Fibroblast of lung (primary cell): ENCODE measurements at regions not wholly inside any gene's neighbourhood (a gene's known extent, or its start where the extent isn't known, plus 50 kb on each side); places are given as distances from the start of the nearest gene placed in this dataset.

Experiments
- EZH2 ChIP-seq: IDR thresholded peaks from 2 replicates; pipeline ENCODE4 v1.5.1; 2012; ENCODE audit warnings: low read length, control low read depth, mild to moderate bottlenecking; ENCODE audit errors: missing control alignments
- TF ChIP-seq, protein P1 (sequence below), 2 donors: IDR thresholded peaks in 1 of 2; conservative IDR thresholded peaks in 1 of 2; 1 replicate in 1 of 2; 2 replicates in 1 of 2; pipeline ENCODE4 v1.5.1; 2011 to 2012; ENCODE audit warnings: low read length in 2 of 2, control low read depth in 1 of 2, inconsistent platforms in 1 of 2, low read depth in 1 of 2, mild to moderate bottlenecking in 1 of 2

DNA sequence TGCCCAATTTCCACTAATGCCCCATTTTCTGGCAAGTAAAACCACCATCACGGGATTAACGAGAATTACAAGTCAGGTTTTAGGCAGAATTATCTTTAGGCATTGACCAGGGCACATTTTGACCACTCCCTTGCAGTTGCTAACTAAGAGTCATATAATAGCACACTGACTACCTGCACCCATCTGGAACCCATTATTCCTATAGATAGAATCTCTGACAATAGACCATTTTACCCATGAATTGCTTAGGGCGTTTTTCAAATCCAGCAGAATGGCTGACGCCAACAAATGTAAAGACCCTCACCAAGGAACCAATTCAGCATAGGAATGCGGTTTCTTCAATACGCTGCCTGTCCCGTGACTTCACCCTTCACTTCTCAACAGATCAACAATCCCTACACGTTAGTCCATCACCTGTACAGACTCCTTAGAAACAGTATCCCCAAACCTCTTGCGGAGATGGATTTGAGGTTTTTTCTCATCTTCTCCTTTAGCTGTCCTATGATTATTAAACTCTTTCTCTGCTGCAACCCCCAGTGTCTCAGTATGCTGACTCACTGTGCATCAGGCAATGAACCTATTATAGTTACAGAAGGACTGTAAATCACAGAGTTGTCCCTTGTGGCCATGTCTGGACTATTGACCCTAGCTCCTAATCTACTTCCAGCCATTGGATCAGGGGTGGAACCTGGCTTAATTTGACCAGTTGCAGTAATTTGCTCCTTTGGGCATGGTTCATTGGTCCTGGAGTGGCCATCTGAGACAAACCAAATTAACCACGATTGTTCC, 177.3 kb upstream of the PLXNC1 start:
- no peak for TF ChIP-seq EZH2
- TF ChIP-seq, protein P1, sequence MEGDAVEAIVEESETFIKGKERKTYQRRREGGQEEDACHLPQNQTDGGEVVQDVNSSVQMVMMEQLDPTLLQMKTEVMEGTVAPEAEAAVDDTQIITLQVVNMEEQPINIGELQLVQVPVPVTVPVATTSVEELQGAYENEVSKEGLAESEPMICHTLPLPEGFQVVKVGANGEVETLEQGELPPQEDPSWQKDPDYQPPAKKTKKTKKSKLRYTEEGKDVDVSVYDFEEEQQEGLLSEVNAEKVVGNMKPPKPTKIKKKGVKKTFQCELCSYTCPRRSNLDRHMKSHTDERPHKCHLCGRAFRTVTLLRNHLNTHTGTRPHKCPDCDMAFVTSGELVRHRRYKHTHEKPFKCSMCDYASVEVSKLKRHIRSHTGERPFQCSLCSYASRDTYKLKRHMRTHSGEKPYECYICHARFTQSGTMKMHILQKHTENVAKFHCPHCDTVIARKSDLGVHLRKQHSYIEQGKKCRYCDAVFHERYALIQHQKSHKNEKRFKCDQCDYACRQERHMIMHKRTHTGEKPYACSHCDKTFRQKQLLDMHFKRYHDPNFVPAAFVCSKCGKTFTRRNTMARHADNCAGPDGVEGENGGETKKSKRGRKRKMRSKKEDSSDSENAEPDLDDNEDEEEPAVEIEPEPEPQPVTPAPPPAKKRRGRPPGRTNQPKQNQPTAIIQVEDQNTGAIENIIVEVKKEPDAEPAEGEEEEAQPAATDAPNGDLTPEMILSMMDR (conservative IDR thresholded peaks at IDR 0.05 in 1 of 2, IDR thresholded peaks at IDR 0.05 in 1 of 2; ENCODE audit: low read depth in 1 of 2, low read length in 2 of 2), result no peak
